Raji (cell line): ENCODE measurements at regions not wholly inside any gene's neighbourhood (a gene's known extent, or its start where the extent isn't known, plus 50 kb on each side); places are given as distances from the start of the nearest gene placed in this dataset.

ENCODE experiments used
- POLR2A ChIP-seq: IDR thresholded peaks from 2 replicates; pipeline ENCODE4 v1.6.1; 2011; ENCODE audit warnings: low read depth, low read length, control low read depth; ENCODE audit not compliant: insufficient read depth

DNA sequence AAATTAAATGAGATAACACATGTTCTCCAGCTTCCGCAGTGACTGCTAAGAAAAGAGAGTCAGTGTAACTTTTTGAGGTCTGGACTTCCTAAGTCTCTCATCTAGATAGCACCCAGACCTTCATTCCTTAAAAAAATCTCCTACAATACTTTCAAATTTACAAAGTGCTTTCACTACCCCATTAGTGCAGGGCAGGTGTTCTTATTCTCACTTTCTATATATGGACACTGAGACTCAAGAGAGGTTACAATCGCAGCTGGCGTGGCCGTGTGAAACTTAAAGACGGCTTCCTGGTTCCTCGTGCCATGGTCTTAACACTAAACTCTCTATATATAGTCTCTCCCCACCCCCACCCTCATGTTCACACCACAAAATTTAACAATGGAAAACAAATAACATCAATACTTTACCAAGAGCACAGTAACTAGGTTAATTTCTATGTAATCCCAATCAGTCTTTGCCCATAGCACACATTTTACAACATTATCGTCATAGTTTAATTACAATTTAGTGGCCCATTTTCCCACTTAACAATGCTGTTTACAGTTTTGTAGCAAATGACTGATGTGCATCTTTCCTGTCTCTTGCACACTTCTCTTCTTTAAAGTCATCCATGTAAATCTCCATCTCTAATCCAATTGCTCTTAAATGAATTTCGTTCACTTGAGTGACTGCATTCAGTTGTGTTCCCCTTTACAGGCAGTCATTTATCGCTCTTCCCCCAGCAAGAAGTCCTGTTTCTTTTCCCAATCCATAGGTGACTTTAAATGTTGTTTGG lies 78.8 kb upstream of the ARID1B start:
- no peak for TF ChIP-seq POLR2A

GRCh38 chr6:156697225-156697830 lies 79.8 kb upstream of the ARID1B start:
- no peak for TF ChIP-seq POLR2A

GRCh38 chr6:156695742-156696141 lies 81.4 kb upstream of the ARID1B start:
- no peak for TF ChIP-seq POLR2A

GRCh38 chr6:156694679-156695078 lies 82.5 kb upstream of the ARID1B start:
- no peak for TF ChIP-seq POLR2A

DNA sequence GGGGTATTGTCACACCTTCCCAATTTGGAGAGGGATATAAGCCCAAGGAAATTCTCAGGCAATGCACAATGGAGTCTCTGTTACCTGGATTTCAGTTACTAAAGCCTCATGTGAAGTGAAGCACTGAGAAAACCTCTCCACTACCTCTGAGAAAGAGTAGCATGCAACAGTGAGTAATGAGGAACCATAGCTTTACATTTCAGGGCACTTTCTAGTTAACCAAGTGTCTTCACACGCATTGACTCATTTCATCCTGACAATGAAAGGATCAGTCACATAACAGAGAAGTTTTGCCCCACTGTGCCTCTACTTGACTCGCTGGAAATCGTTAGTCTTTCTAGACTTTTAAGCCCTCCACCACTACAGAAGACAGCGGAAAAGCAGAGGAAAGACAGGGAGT lies 86.2 kb upstream of the ARID1B start:
- no peak for TF ChIP-seq POLR2A

DNA sequence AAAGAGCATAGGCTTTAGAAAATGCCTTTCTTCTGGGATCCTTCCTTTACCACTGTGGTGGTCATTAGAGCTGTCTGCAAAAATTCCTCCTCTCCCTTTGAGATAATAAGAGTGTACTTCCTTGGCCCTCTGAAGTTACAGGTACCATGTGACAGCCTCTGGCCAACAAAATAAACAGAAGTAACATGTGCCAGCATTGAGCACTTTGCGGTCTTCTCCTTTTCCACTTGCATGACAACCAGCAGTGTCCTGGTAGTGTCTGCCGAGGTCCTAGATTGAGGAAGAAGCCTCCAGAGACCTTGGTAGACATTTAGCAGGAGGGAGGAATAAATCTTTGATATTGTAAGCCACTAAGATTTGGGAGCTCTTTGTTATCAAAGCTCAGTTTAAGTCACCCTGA lies 87.5 kb upstream of the ARID1B start:
- TF ChIP-seq POLR2A, result no peak

DNA sequence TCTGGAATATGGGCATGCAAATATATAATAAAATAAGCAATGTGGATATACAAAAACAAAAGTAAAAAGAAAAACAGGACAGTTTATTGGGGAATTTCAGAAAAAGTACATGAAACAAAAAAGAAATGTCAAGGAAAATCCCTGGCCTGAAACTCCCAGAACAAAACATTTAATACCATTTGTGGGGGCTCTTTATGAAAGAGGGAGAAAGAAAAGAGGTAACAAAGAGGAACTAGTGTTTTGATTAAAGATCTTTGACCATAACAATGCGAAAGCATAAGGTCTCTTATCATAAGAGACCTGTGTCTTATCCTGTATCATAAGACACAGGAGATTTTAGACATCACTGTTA lies 88.6 kb upstream of the ARID1B start:
- TF ChIP-seq POLR2A, result no peak

DNA sequence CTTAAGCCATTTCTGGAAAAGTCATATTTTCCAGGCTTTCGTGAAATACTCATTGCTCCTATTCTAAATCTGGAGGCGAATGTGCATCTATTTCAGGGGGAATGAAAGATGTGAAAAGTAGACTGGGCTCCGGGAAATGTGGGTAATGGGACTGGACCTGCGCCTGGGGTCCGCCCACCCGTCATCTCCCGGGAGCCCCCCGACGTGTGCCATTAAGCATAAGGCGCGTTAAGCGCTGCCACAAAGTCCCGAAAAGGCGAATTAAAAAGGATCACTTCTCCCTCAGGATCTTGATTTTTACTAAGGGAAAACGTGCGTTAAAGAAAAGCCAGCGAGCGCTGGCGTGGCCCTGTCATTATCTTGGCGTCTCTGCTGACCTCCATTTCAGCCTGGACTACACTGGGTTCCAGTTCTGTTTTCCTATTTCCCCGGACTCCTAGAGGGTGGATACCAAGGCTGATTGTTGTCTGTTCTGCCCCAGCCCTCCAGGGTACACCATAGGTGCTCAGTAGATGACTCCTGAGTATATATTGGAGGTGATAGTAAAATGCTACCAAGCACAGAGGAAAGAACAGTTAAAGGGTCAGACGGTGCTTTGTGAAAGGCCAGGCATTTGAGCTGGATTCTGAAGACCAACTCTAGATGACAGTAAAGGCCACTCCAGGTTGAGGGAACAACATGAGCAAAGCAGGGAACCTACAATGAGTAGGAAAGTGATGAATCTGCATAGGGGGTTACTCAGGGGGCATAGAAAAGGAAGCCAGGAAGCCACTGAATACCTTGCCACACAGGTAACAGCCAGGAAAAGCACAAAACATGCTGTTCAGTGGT lies 89.2 kb upstream of the ARID1B start:
- no peak for TF ChIP-seq POLR2A

DNA sequence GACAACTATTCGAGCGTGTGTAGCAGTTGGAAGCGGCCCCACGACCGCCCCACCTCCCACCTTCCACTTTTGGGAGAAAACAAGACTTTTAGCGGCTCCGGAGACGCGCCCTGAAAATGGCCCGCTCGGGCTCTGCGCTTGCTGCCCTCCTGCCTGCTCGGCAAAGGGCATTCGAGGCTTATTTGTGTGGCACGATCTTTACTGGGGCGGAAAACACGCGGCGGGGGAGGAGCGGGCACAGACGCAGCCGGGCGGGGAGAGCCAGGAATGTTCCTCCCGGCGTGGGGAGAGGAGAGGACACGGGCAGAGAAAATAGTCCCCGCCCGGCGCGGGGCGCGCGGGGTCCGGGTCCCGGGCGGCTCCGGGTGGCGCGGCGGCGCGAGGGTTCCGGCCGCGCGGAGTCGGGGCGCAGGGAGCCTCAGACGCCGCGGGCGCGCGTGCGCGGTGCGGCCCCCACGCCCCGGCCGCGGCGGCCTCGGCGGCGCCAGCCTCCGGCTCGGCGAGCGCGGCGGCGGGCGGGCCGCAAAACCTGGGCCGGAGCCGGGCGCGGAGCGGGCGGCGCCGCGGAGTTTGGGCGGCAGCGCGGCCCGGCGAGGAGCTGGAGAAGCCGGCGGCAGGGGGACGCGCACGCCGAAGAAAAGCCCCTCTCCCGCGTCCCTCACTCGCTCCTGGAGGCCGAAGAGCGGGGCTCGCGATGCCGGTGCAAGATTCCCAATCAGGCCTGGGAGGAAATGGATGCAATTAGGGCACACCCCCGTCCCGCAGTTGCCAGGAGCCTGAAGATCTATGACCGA lies 90.0 kb upstream of the ARID1B start:
- TF ChIP-seq POLR2A, result peak; percentile 69

- no peak for TF ChIP-seq POLR2A
Observed at GRCh38 chr6:156686301-156686994, 90.7 kb upstream of the ARID1B start.

DNA sequence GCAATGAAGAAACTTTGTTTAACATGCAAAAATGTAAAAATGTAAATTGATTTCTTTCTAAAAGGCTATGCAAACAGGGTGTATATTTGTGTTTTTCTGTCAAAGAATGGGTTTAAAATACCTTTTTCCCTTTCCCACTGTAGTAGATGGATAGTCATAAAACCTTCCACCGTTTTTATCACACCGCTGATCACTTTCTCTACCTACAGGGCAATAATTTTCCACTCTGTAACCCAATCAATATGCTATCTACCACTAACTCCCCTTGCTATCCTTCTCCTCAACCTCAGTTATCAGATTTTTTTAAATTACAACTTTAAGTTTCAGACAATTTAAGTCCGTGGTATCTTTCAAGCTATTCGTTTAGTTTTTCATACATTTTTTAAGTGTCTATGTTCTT lies 91.4 kb upstream of the ARID1B start:
- TF ChIP-seq POLR2A, result no peak

- TF ChIP-seq POLR2A, result no peak
Observed at GRCh38 chr6:156683821-156684220, 93.4 kb upstream of the ARID1B start.

- TF ChIP-seq POLR2A, result no peak
Observed at GRCh38 chr6:156676721-156677120, 100.5 kb upstream of the ARID1B start.

- no peak for TF ChIP-seq POLR2A
Observed at GRCh38 chr6:156674197-156674596, 103.0 kb upstream of the ARID1B start.

- no peak for TF ChIP-seq POLR2A
Observed at GRCh38 chr6:156662025-156662445, 115.1 kb upstream of the ARID1B start.
